Lower leg skin (tissue), 4 donors: ENCODE measurements at regions not wholly inside any gene's neighbourhood (a gene's known extent, or its start where the extent isn't known, plus 50 kb on each side); places are given as distances from the start of the nearest gene placed in this dataset.

Source experiments
- DNase-seq, 2 donors: peaks; one replicate each; pipeline ENCODE4 v3.0.0-alpha.2; 2019; ENCODE audit warnings: low spot score in 2 of 2
- H3K4me3 ChIP-seq: fragments of 200-600 bp; sonication (generic); 2 replicates; pipeline ENCODE4 v1.5.1; 2017; ENCODE audit warnings: mild to moderate bottlenecking, low read depth; ENCODE audit not compliant: poor library complexity, severe bottlenecking
- POLR2A ChIP-seq, 2 donors: fragments of 450-650 bp; IDR thresholded peaks; one replicate each; pipeline ENCODE4 v1.6.1; 2016 to 2017; ENCODE audit warnings: antibody characterized with exemption in 2 of 2, mild to moderate bottlenecking in 1 of 2, moderate library complexity in 1 of 2
- WGBS, 2 donors: methylation state at CpG; one replicate each; pipeline ENCODE4 v1.1.5; 2018; 5-methylcytosine and 5-hydroxymethylcytosine counted together
- intact Hi-C: fragments of 100-400 bp; cut with DNase I; formaldehyde crosslinking; loops from one replicate; pipeline ENCODE4 v1.15.0; 2023; ENCODE audit warnings: low total_unique reads
- TF ChIP-seq, protein P1 (sequence below), 3 donors: fragments of 450-650 bp; IDR thresholded peaks; one replicate each; pipeline ENCODE4 v1.5.1; 2016; ENCODE audit warnings: antibody characterized with exemption in 3 of 3, mild to moderate bottlenecking in 3 of 3, moderate library complexity in 2 of 3

DNA sequence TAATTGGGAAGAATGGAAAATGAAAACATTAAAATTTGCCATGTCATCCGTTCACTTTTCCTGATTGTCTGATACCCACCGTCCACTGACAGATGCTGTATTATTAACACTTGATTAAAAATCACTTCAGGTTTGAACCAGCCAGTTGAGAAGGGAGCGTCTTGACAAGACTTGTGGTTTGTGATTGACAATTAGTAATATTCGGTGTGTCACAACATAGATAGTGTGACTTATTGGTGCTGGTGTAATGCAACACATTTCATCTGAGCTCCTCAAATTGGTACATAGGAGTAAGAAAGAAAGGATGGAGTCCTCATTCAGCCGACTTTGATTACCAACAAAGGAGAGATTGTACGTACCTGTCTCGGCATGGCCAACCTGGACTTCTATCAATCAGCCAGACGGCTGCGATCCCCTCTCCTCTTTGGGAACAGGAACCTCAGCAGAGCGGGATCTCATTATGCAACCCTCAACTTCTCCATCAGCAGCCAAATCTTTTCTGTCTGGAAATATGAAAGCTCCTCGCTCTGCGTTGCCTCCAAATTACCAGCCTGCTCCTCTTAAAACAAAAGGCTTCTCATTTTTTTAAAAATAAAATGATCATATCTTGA lies 211.7 kb upstream of the MVB12B start:
- intact Hi-C loops, result no loop called here
- WGBS, 2 donors, result 80 to 82% methylated on average over 12 of the region's 12 CpGs
- no peak overlapping the region for H3K4me3 ChIP-seq
- TF ChIP-seq POLR2A (IDR thresholded peaks at IDR 0.05), result no peak
- TF ChIP-seq, protein P1, sequence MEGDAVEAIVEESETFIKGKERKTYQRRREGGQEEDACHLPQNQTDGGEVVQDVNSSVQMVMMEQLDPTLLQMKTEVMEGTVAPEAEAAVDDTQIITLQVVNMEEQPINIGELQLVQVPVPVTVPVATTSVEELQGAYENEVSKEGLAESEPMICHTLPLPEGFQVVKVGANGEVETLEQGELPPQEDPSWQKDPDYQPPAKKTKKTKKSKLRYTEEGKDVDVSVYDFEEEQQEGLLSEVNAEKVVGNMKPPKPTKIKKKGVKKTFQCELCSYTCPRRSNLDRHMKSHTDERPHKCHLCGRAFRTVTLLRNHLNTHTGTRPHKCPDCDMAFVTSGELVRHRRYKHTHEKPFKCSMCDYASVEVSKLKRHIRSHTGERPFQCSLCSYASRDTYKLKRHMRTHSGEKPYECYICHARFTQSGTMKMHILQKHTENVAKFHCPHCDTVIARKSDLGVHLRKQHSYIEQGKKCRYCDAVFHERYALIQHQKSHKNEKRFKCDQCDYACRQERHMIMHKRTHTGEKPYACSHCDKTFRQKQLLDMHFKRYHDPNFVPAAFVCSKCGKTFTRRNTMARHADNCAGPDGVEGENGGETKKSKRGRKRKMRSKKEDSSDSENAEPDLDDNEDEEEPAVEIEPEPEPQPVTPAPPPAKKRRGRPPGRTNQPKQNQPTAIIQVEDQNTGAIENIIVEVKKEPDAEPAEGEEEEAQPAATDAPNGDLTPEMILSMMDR (IDR thresholded peaks at IDR 0.05), result no peak
- DNase-seq, result peak in 1 of 2 donors; percentile 29

DNA sequence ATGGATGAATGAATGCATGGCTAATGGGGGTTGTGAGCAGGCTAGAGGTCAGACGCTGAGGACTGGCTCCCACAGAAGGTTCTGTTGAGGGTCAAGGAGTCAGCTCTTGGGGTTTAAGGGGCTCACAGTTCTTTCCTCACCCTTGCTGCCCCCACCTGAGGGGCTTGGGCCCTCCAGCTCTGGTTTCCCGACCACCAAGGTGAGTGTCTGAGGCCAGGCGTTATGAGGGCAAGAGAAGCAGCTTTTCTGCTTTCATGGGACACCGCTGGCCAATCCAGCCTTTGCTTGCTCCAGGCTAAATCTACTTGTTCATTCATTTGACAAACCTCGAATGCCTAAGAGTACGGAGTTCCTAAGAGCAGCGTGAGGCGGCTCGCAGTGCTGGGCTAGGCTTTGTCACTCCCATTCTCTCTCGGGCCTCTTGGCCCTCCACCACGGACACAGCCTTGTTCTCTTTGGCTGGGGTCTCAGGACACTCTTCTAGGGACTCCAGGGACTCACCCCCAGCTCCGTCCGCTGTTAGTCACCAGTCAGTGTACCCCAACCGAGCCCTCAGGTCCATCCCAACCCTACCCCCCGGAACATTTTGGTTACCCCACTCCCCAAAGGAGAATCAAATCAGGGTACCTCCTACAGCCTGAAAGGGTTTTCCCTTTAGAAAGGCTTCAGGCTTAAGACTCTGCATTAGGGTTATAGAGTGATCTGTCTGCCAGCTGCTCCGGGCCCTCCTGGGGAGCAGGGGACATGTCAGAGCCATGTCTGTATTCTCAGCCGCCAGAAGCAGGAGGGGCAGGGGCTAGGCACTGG lies 210.1 kb upstream of the MVB12B start:
- peak in 1 of 2 donors; percentile 52 for DNase-seq
- 82 to 84% methylated on average over 17 of the region's 17 CpGs for WGBS, 2 donors
- TF ChIP-seq, protein P1 (IDR thresholded peaks at IDR 0.05), result no peak
- no peak for TF ChIP-seq POLR2A (IDR thresholded peaks at IDR 0.05)
- no peak overlapping the region for H3K4me3 ChIP-seq
- intact Hi-C loops, result no loop called here

DNA sequence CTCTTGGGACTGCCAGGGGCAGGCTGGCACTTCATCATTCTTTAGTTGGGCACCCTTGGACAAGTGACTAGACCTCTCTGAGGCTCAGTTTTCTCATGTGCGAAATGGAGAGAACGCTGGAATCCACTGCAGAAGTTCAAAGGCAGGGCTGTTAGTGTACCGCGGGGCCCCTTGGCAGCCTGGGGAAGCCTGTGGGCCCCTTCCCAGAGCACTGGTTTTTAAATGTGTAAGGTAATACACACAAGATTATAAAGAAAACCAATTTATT lies 209.5 kb upstream of the MVB12B start:
- 89 to 93% methylated on average over 4 of the region's 4 CpGs for WGBS, 2 donors
- intact Hi-C loops, result no loop called here
- DNase-seq, result no peak
- TF ChIP-seq, protein P1 (IDR thresholded peaks at IDR 0.05), result no peak
- no peak for TF ChIP-seq POLR2A (IDR thresholded peaks at IDR 0.05)
- H3K4me3 ChIP-seq, result no peak overlapping the region

DNA sequence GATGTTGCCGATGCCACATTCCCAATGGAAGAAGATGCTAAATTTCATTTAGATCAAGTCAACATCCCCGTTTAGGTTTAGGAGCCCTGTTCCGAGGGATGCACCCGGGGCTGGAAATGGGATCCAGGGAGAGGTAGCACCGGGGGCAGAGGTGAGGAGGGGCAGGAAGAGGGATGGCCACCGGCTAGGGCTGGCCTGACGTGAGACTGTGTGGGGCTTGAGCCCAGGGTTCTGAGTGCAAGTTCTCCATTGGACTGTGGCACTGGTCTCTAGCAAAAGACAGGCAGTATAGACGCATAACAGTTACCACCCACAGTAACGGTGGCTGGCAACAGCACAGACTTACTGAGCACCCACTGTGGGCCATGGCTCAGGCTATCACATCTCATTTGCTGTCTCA lies 209.0 kb upstream of the MVB12B start:
- DNase-seq, result peak in 1 of 2 donors; percentile 63
- H3K4me3 ChIP-seq, result no peak overlapping the region
- intact Hi-C loops, result no loop called here
- 84 to 90% methylated on average over 9 of the region's 9 CpGs for WGBS, 2 donors
- TF ChIP-seq, protein P1 (IDR thresholded peaks at IDR 0.05), result no peak

DNA sequence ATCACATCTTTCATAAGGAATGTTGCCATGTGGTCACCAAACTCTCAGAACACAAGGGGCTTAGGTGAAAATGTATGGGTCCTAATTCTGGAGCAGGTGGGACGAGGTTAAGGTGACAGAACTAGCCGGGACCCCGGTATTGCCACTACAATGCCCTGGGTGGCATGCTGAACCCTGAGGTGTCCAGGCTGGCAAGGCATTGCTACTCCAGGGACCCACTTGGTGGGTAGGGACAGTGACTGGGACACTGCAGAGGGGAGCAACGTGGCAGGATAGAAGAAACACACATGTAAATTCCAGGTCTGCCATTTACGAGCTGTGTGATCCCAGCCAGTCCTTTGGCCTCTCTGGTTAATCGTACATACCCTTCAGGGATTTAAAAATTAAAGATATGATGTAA lies 206.9 kb upstream of the MVB12B start:
- TF ChIP-seq, protein P1 (IDR thresholded peaks at IDR 0.05), result no peak
- TF ChIP-seq POLR2A (IDR thresholded peaks at IDR 0.05), result no peak
- H3K4me3 ChIP-seq, result no peak overlapping the region
- 76 to 89% methylated on average over 6 of the region's 6 CpGs for WGBS, 2 donors
- DNase-seq, result peak in 1 of 2 donors; percentile 29
- intact Hi-C loops, result no loop called here
